HG03520 (cell line): ENCODE measurements at regions not wholly inside any gene's neighbourhood (a gene's known extent, or its start where the extent isn't known, plus 50 kb on each side); places are given as distances from the start of the nearest gene placed in this dataset.
"Not testable (repeated sequence)": the region's sequence is repeated elsewhere in the genome, so short reads cannot be mapped to it uniquely, and the experiment has no call there.

Experiments used
- ATAC-seq: cut with Tn5 transposase; IDR thresholded peaks from one replicate; pipeline ENCODE4 v1.9.1; 2021; ENCODE audit warnings: mild to moderate bottlenecking, moderate library complexity; ENCODE audit not compliant: unreplicated experiment

DNA sequence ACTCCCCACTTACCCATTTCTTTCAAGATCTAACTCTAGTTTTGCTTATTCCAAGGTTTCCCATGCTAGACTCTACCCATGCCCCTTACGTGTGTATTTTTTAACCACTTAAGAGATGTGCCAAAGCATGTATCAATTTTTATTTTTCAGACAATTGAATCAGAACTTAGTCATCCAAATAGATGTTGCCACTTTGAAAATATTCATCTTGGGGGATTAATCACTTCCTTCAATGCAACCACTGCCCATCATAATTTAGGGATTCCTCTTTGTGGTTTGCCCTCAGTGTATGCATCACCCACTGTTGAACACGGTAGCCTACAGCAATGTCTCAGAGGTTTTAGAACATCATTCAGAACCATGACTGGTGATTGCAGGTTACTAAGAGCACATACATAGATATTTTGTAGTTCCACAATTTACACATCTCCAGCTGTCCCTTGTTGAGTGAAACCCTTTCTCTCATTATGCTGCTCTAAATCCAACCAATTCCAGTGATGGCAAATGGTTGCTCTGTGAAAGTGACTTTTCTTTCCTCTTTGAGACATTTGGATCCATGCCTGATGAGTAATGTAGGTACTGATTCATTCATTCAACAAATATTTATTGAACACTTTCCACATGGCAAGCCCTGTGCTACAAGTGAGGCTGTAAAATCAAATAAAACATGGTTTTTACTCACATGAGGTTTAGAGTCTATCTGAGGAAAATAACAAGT, 60.6 kb upstream of the SERP2 start:
- ATAC-seq, result no peak

DNA sequence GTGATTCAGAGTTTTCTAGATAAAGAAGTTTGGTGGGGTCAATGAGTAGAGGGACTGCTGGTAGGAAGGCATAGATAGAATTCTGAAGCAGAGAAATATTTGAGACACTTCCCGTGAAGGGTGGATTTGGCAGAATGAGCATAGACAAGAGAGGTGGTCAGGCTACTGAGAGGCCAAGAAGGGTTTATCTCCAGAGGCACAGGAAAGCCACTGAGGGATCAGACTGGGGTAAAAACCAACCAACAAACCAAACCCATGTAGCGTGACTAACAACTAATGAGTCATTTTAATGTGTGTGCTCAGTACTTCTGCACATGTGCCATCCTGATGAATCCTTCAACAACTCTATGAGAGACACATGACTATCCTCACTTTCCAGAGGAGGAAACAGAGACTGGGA, 60.0 kb upstream of the SERP2 start:
- no peak for ATAC-seq

DNA sequence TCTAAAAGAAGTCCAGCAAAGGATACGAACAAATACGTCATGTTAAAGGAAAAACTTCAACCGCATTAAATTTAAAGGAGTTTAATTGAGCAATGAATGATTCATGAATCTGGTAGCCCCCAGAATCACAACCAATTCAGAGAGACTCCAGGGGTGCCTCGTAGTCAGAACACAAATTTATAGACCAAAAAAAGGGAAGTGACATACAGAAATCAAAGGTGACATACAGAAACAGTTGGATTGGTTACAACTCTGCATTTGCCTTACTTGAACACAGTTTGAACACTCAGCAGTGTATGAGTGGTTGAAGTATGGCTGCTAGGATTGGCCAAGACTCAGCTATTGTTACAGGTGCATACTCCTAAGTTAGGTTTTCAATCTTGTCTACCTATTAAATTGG, 59.5 kb upstream of the SERP2 start:
- ATAC-seq, result not testable (repeated sequence)

DNA sequence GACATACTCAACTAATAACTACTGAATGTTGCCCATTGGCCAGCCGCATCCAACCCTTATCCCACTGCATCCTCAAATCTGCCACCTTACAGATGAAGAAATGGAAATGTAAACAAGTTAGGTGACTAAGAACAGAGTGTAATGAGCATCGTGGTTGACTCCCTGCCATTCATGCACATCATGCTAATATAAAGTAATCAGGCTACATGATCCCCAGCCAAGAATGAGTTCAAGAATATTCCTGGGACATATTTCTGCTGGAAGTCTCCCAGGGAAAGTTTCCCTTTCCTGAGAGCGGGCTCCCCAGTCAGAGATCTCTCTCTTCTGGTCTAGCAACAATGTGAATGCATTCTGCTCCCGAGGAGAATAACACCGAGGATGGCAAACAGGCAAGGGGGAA, 55.9 kb upstream of the SERP2 start:
- no peak for ATAC-seq

DNA sequence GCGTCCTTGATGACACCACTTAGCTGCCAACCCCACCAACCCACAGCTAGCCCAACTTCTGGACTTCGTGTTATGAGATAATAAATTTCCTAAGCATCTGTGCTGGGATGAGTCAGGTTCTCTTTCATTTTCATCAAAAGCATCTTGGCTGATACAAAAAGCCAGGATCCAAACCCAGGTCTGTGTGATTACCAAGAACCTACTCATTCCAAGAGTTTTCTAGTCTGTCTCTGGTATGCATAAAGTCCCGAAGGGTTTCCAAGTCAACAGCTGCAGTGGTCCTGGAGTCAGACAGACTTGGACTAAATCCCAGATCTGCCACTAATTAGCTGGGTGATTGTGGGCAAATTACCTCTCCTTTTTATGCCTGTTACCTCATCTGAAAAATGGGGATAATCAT, 55.5 kb upstream of the SERP2 start:
- no peak for ATAC-seq

DNA sequence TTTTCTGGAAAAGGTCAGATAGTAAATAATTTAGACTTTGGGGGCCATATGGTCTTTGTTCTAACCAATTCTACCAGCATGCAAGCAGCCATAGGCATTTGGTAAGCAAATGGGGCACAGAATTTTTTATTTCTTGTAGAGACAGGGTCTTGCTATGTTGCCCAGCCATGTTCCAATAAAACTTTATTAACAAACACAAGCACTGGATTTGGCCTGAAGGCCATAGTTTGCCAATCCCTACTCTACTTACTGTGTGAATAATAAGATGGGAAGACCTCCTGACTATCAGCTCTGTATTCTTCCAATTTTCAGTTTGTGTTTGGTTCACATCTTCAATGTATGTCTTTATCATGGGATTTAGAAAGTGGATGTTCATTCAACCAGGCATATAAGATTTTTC, 53.0 kb upstream of the SERP2 start:
- ATAC-seq, result no peak

DNA sequence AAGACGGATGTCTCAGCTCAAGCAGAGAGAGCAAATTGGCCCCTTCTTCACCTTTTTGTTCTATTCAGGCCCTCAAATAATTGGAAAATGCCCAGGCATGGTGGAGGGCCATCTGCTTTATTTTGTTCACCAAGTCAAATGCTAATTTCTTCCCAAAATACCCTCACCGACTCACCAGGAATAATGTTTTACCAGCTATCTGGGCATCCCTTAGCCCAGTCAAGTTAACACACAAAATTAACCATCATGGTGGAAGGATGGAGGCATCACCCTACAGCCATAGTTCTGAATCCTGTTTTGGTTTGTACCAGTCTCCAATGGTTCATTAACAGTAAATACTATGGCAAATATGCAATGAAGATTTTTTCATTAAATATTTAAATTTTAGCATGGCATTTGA, 51.7 kb upstream of the SERP2 start:
- ATAC-seq, result no peak

DNA sequence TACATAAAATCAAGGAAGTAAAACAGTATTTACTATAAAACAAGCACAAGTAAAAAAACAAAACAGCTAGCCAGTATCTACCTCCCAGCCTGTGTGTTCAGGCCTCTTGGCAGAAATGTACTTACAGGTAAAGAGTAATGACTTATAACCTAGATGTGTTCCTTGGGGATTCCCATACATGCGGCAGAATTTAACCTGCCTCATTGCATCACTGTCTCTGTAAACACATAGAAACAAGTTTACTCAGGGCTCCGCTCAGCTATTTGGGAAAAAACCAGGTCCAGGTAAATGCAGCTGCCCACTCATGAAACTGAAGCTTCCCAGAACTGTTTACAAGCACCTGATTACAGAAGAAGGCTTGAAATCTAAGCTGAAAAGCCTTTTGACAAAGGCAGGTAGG, 50.7 kb upstream of the SERP2 start:
- no peak for ATAC-seq

DNA sequence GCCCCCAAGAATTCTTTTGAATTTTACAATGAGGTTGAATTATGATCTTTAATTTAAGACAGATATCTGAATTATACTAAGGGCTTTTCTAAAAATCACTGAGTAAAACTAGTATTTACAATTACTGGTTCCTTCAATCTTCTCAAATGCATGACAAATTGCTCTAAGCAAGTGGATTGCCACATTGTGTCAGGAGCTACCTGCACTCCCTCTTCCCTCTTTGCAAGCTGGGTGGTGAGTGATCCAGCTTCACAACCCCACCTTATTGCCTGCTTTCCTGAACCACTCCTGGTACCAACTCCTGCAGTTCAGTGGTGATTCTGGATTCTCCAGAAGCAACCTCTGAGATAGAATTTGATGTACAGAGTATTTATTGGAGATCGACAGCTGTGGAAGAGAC, 49.9 kb upstream of the SERP2 start:
- ATAC-seq, result no peak
